ENCODE measurements at regions not wholly inside any gene's neighbourhood (a gene's known extent, or its start where the extent isn't known, plus 50 kb on each side); places are given as distances from the start of the nearest gene placed in this dataset.
"Not testable (repeated sequence)": the region's sequence is repeated elsewhere in the genome, so short reads cannot be mapped to it uniquely, and the experiment has no call there.

- ChIA-PET CTCF (ENCODE audit: partially characterized antibody) (no interaction called here), POLR2A (ENCODE audit: partially characterized antibody) (no interaction called here)
- Mint-ChIP-seq H3K4me1 (no peaks in the 10 kb centered on the region), H3K9me3 (peaks cover 2 to 14% (median 7%) of the 10 kb centered on the region in 8 donors), H3K27ac (no peak overlapping the region), H3K36me3 (no peaks in the 10 kb centered on the region), H3K4me3 (no peak overlapping the region), H3K27me3 (no peaks in the 10 kb centered on the region)
- no peaks in the 10 kb centered on the region for H3K36me3 ChIP-seq (ENCODE audit: insufficient read depth, low read length)
- H3K9me3 ChIP-seq (ENCODE audit: control insufficient read depth in 1 of 2, low read length in 2 of 2): no peaks in the 10 kb centered on the region
- no peaks in the 10 kb centered on the region for H3K4me1 ChIP-seq (ENCODE audit: insufficient read depth, low read length)
- no peak for DNase-seq
- no peaks in the 10 kb centered on the region for H3K27me3 ChIP-seq (ENCODE audit: insufficient read depth, low read length)
- no peak overlapping the region for H3K4me3 ChIP-seq (ENCODE audit: low read length in 2 of 2)
- intact Hi-C loops (cut with micrococcal nuclease): no loop called here
- no peak overlapping the region for H3K27ac ChIP-seq (ENCODE audit: low read depth, low read length)
These were observed 82.9 kb upstream of the HGF start for GRCh38 chr7:81852701-81853100.

- POLR2A ChIA-PET (ENCODE audit: partially characterized antibody): no interaction called here
- H3K27me3 Mint-ChIP-seq: no peaks in the 10 kb centered on the region
- peaks cover 2 to 25% (median 8%) of the 10 kb centered on the region in 8 donors for H3K9me3 Mint-ChIP-seq
- H3K36me3 ChIP-seq (ENCODE audit: insufficient read depth, low read length): no peaks in the 10 kb centered on the region
- no peak overlapping the region for H3K4me3 ChIP-seq (ENCODE audit: low read length in 2 of 2)
- no peaks in the 10 kb centered on the region for H3K36me3 Mint-ChIP-seq
- CTCF ChIA-PET (ENCODE audit: partially characterized antibody): no interaction called here
- H3K4me1 Mint-ChIP-seq: no peaks in the 10 kb centered on the region
- no peak overlapping the region for H3K27ac ChIP-seq (ENCODE audit: low read depth, low read length)
- no peaks in the 10 kb centered on the region for H3K9me3 ChIP-seq (ENCODE audit: control insufficient read depth in 1 of 2, low read length in 2 of 2)
- H3K27me3 ChIP-seq (ENCODE audit: insufficient read depth, low read length): no peaks in the 10 kb centered on the region
- H3K4me1 ChIP-seq (ENCODE audit: insufficient read depth, low read length): no peaks in the 10 kb centered on the region
- no peak overlapping the region for H3K27ac Mint-ChIP-seq
- intact Hi-C loops (cut with micrococcal nuclease): no loop called here
- H3K4me3 Mint-ChIP-seq: no peak overlapping the region
- no peak for DNase-seq
These were observed 81.6 kb upstream of the HGF start for GRCh38 chr7:81851413-81851812.

GRCh38 chr7:81846398-81846797, 76.6 kb upstream of the HGF start:
- intact Hi-C loops (cut with micrococcal nuclease): no loop called here
- H3K27ac Mint-ChIP-seq: no peak overlapping the region
- Histone ChIP-seq H3K4me3 (ENCODE audit: low read length in 2 of 2) (no peak overlapping the region), H3K9me3 (ENCODE audit: control insufficient read depth in 1 of 2, low read length in 2 of 2) (no peaks in the 10 kb centered on the region), H3K27me3 (ENCODE audit: insufficient read depth, low read length) (no peaks in the 10 kb centered on the region), H3K27ac (ENCODE audit: low read depth, low read length) (no peak overlapping the region), H3K36me3 (ENCODE audit: insufficient read depth, low read length) (no peaks in the 10 kb centered on the region), H3K4me1 (ENCODE audit: insufficient read depth, low read length) (no peaks in the 10 kb centered on the region)
- H3K4me1 Mint-ChIP-seq: no peaks in the 10 kb centered on the region
- H3K27me3 Mint-ChIP-seq: no peaks in the 10 kb centered on the region
- CTCF ChIA-PET (ENCODE audit: partially characterized antibody): no interaction called here
- H3K4me3 Mint-ChIP-seq: no peak overlapping the region
- POLR2A ChIA-PET (ENCODE audit: partially characterized antibody): no interaction called here
- no peak for DNase-seq
- H3K36me3 Mint-ChIP-seq: no peaks in the 10 kb centered on the region
- H3K9me3 Mint-ChIP-seq: peaks cover 0 to 21% (median 8%) of the 10 kb centered on the region in 8 donors

DNA sequence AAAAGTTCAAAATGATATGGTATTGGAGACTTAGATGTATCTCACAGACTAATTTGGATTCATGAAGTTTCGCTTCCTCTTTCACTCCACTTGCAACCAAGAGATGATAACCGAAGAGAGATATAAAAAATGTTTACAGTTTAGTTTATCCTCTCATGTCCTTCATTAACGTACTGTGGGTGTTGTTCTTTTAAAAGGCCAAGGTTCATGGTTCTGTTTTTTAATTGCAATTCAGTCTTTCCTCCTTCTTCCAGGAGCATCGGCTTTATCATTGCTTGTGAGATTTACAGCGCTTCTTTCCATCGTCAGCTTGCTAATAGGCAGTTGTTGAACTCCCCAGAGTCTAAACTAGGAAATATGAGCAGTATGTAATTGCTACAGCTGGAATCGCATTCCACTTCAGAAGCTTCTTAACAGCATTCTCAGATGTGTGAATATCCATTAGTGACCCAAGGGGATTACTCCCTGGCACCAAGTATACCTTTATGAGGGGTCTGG, 75.9 kb upstream of the HGF start:
- H3K27me3 ChIP-seq (ENCODE audit: insufficient read depth, low read length): no peaks in the 10 kb centered on the region
- POLR2A ChIA-PET (ENCODE audit: partially characterized antibody): no interaction called here
- no peak overlapping the region for H3K4me3 ChIP-seq (ENCODE audit: low read length in 2 of 2)

GRCh38 chr7:81843657-81844056, 73.8 kb upstream of the HGF start:
- H3K27me3 Mint-ChIP-seq; H3K27ac Mint-ChIP-seq; H3K27me3 ChIP-seq (ENCODE audit: insufficient read depth, low read length); DNase-seq; CTCF ChIA-PET (ENCODE audit: partially characterized antibody); H3K4me1 ChIP-seq (ENCODE audit: insufficient read depth, low read length); H3K9me3 ChIP-seq (ENCODE audit: control insufficient read depth in 1 of 2, low read length in 2 of 2); POLR2A ChIA-PET (ENCODE audit: partially characterized antibody); H3K4me1 Mint-ChIP-seq; H3K27ac ChIP-seq (ENCODE audit: low read depth, low read length); intact Hi-C loops (cut with micrococcal nuclease); H3K36me3 Mint-ChIP-seq; H3K36me3 ChIP-seq (ENCODE audit: insufficient read depth, low read length); H3K4me3 ChIP-seq (ENCODE audit: low read length in 2 of 2); H3K4me3 Mint-ChIP-seq: not testable (repeated sequence)
- peaks cover 0 to 22% (median 11%) of the 10 kb centered on the region in 8 donors for H3K9me3 Mint-ChIP-seq

More for the DNA sequence above, 75.9 kb upstream of the HGF start:
- Mint-ChIP-seq H3K4me1 (no peaks in the 10 kb centered on the region), H3K9me3 (peaks cover 0 to 21% (median 9%) of the 10 kb centered on the region in 8 donors), H3K36me3 (no peaks in the 10 kb centered on the region), H3K27ac (no peak overlapping the region), H3K4me3 (no peak overlapping the region), H3K27me3 (no peaks in the 10 kb centered on the region)
- DNase-seq: no peak
- H3K36me3 ChIP-seq (ENCODE audit: insufficient read depth, low read length): no peaks in the 10 kb centered on the region
- CTCF ChIA-PET (ENCODE audit: partially characterized antibody): no interaction called here
- no peaks in the 10 kb centered on the region for H3K4me1 ChIP-seq (ENCODE audit: insufficient read depth, low read length)
- no peak overlapping the region for H3K27ac ChIP-seq (ENCODE audit: low read depth, low read length)
- no peaks in the 10 kb centered on the region for H3K9me3 ChIP-seq (ENCODE audit: control insufficient read depth in 1 of 2, low read length in 2 of 2)
- intact Hi-C loops (cut with micrococcal nuclease): no loop called here

DNA sequence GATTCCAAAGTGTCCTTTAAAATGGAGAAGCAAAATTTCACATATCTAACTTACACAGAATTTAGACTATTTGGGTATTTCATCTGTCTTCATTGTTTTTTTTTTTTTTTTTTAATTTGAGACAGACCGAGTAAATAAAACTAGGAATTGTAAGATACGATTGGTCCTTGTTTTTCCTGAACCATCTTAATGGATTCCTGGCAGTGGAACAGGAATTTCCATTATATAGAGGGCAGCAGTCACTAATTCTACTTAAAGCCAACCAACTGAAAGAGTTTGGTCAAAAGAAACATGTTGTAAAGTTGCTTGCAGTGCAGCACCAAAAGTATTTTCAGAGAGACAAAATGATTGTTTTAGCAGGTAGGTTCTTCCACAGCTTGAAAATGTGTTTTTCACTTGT, 72.5 kb upstream of the HGF start:
- Mint-ChIP-seq H3K9me3 (peaks cover 0 to 25% (median 7%) of the 10 kb centered on the region in 8 donors), H3K27me3 (no peaks in the 10 kb centered on the region), H3K4me3 (no peak overlapping the region), H3K4me1 (no peaks in the 10 kb centered on the region), H3K27ac (no peak overlapping the region), H3K36me3 (no peaks in the 10 kb centered on the region)
- Histone ChIP-seq H3K4me3 (ENCODE audit: low read length in 2 of 2) (no peak overlapping the region), H3K4me1 (ENCODE audit: insufficient read depth, low read length) (no peaks in the 10 kb centered on the region), H3K27ac (ENCODE audit: low read depth, low read length) (no peak overlapping the region), H3K9me3 (ENCODE audit: control insufficient read depth in 1 of 2, low read length in 2 of 2) (no peaks in the 10 kb centered on the region), H3K36me3 (ENCODE audit: insufficient read depth, low read length) (no peaks in the 10 kb centered on the region), H3K27me3 (ENCODE audit: insufficient read depth, low read length) (no peaks in the 10 kb centered on the region)
- ChIA-PET CTCF (ENCODE audit: partially characterized antibody) (no interaction called here), POLR2A (ENCODE audit: partially characterized antibody) (no interaction called here)
- intact Hi-C loops (cut with micrococcal nuclease): no loop called here
- DNase-seq: no peak

GRCh38 chr7:81839708-81840369, 70.0 kb upstream of the HGF start:
- no peaks in the 10 kb centered on the region for H3K36me3 Mint-ChIP-seq
- Histone ChIP-seq H3K9me3 (ENCODE audit: control insufficient read depth in 1 of 2, low read length in 2 of 2) (no peaks in the 10 kb centered on the region), H3K27me3 (ENCODE audit: insufficient read depth, low read length) (no peaks in the 10 kb centered on the region), H3K4me1 (ENCODE audit: insufficient read depth, low read length) (no peaks in the 10 kb centered on the region), H3K27ac (ENCODE audit: low read depth, low read length) (no peak overlapping the region), H3K36me3 (ENCODE audit: insufficient read depth, low read length) (no peaks in the 10 kb centered on the region), H3K4me3 (ENCODE audit: low read length in 2 of 2) (no peak overlapping the region)
- H3K27ac Mint-ChIP-seq: peak overlapping the region in 1 of 7 donors; percentile 55
- ChIA-PET CTCF (ENCODE audit: partially characterized antibody) (no interaction called here), POLR2A (ENCODE audit: partially characterized antibody) (no interaction called here)
- no peak overlapping the region for H3K4me3 Mint-ChIP-seq
- no peak for DNase-seq
- peaks cover 0 to 16% (median 4%) of the 10 kb centered on the region in 8 donors for H3K9me3 Mint-ChIP-seq
- H3K4me1 Mint-ChIP-seq: no peaks in the 10 kb centered on the region
- H3K27me3 Mint-ChIP-seq: no peaks in the 10 kb centered on the region
- intact Hi-C loops (cut with micrococcal nuclease): no loop called here

- ChIA-PET CTCF (ENCODE audit: partially characterized antibody) (no interaction called here), POLR2A (ENCODE audit: partially characterized antibody) (no interaction called here)
- no peak for DNase-seq
- H3K27ac ChIP-seq (ENCODE audit: low read depth, low read length): no peak overlapping the region
- no peaks in the 10 kb centered on the region for H3K27me3 Mint-ChIP-seq
- no peaks in the 10 kb centered on the region for H3K27me3 ChIP-seq (ENCODE audit: insufficient read depth, low read length)
- intact Hi-C loops (cut with micrococcal nuclease): no loop called here
- no peaks in the 10 kb centered on the region for H3K4me1 Mint-ChIP-seq
- H3K36me3 ChIP-seq (ENCODE audit: insufficient read depth, low read length): no peaks in the 10 kb centered on the region
- H3K4me3 ChIP-seq (ENCODE audit: low read length in 2 of 2): no peak overlapping the region
- H3K4me3 Mint-ChIP-seq: no peak overlapping the region
- no peaks in the 10 kb centered on the region for H3K36me3 Mint-ChIP-seq
- H3K27ac Mint-ChIP-seq: no peak overlapping the region
- no peaks in the 10 kb centered on the region for H3K9me3 ChIP-seq (ENCODE audit: control insufficient read depth in 1 of 2, low read length in 2 of 2)
- no peaks in the 10 kb centered on the region for H3K4me1 ChIP-seq (ENCODE audit: insufficient read depth, low read length)
- H3K9me3 Mint-ChIP-seq: peaks cover 0 to 26% (median 10%) of the 10 kb centered on the region in 8 donors
These were observed 63.6 kb upstream of the HGF start for GRCh38 chr7:81833401-81833800.
